Skin of body (tissue), 1 donor: ENCODE measurements at regions not wholly inside any gene's neighbourhood (a gene's known extent, or its start where the extent isn't known, plus 50 kb on each side); places are given as distances from the start of the nearest gene placed in this dataset.
"Not testable (repeated sequence)": the region's sequence is repeated elsewhere in the genome, so short reads cannot be mapped to it uniquely, and the experiment has no call there.

ENCODE experiments used
- DNase-seq: peaks from one replicate; lab custom pipeline; 2025; lab: John Stamatoyannopoulos, UW

GRCh38 chr5:30197662-30198061 lies 995.8 kb upstream of the CDH6 start:
- DNase-seq: no peak

DNA sequence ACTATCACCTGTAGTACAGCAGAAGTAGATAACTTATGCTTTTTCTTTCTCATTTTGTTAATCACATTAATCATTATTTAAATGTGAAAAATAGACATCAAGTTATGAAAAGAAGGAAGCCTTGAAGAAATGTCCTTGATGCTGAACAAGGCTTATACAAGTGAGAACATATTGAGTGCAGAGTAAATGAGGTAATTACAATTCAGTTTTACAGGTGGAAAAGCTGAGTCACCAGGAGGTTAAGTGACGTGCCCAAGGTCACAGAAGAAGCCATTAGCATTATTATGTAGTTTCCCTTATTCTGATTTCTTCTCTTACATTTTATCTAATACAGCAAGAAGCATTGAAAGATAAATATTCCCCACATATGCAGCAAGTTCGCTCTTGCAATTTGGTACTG lies 998.5 kb upstream of the CDH6 start:
- DNase-seq: no peak

DNA sequence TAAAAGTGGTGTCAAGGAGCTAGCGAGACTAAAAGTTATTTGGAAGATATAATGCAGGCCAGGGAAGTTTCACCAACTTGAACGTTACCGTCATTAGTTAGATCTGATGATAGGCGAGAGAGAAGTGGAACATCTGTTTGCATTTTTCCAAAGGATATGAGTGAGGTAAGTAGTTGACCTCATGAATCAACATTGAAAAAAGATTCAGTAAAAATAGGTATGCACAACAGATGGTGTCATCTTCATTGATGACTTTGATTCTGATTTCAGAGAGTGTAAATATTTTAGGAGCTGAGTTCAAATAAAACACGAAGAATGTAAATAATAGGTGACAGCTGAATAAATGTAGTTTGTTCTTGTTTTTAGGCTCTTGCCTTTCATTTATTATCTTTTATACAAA lies 998.9 kb upstream of the CDH6 start:
- no peak for DNase-seq

DNA sequence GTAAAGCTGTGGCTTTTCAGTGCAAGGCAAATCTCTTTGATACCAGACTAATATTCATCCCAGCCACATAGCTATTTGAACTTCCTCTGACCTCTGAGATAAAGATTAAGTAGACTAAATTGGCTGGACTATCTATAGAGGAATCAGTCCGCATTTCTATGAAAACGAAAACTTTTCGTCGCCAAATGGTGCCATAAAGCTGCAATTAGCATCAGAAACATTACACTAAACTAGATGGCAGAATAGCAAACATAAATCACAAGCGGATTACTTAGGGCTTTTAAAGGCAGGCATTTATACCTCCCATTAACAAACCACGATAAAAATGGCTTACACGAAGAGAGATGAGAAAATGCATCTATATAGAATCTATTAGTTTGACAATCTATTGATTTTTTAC lies 1009.7 kb upstream of the CDH6 start:
- DNase-seq: no peak

DNA sequence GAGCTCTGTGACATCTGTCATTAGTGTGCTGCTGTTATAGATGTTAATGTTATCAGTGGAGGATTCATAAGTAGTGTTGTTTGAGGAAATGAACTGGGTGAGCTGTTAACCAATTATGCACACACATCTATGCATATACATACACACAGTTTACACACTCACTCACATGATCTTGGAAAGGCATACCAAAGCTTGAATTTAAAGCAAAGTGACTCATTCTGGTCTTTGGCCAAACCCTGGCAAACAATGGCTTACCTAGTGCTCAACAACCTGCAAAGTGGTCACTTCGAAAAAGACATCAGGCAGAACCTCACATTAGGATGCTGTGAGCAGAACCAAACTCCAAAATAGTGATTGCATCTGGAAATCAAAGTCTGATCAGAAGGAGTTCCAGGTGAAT lies 1037.3 kb upstream of the CDH6 start:
- DNase-seq: no peak

DNA sequence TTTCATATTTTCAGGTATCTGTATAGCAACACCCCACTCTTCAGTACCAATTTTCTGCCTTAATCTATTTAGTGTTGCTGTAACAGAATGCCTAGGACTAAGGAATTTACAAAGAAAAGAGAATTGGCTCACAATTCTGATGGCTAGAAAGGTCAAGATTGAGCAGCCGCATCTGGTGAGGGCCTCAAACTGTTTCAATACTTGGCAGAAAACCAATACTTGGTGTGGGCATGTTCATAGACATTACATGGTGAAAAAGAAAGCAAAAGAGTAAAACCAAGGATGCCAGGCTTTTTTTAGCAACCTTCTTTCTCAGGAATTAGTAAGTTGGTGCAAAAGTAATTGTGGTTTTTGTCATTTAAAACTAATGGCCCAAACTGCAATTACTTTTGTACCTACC lies 1041.1 kb upstream of the CDH6 start:
- DNase-seq: no peak

DNA sequence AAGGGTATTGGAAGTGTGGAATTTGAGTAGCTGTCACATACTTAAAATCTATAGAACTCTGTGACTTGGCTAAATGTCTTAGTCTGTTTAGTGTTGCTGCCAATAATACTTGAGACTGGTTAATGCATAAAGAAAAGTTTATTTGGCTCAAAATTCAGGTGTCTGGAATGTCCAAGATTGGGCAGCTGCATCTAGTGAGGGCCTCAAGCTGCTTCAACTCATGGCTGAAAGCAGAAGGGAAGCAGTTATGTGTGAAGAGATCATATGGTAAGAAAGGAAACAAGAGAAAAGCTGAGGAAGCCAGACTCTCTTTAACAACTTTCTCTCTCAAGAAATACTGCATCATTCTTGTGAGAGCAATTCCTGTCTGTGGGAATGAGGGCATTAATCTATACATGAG lies 1043.3 kb upstream of the CDH6 start:
- no peak for DNase-seq

DNA sequence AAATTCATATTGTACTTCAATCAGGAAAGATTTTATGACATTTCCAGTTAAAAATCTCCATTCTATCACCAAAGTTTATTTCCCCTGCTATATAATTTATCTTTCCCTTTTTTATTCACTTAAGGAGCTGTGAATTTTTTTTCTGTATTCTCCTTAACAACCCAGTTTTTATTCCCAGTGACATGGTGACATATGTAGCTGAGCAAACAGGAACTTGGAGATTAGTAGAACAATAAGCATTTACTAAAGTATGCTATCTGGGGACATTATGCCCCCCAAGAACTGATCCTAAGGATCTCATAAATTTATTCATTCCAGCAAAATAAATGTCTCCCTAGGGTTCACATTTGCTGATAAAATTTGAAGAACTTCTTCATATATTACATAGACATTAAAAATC lies 1044.0 kb upstream of the CDH6 start:
- no peak for DNase-seq

DNA sequence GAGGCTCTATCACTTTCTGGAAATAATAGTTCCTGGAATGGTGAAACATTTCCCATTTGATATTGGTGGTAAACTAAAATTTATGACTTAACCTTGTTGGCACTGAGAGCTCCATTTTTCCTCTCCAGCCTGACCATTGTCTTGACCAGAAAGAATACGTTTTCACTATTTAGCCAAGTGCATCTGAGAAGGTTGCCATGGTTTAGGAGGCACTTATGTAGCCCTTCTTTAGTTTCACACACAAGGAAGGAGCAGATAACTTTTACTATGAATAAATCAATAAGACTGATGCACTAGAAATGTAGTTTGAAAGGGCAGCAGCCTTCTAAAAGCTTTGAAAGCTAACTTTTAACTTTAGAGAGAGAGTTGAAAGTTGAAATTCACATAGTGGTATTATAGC lies 1045.5 kb upstream of the CDH6 start:
- no peak for DNase-seq

DNA sequence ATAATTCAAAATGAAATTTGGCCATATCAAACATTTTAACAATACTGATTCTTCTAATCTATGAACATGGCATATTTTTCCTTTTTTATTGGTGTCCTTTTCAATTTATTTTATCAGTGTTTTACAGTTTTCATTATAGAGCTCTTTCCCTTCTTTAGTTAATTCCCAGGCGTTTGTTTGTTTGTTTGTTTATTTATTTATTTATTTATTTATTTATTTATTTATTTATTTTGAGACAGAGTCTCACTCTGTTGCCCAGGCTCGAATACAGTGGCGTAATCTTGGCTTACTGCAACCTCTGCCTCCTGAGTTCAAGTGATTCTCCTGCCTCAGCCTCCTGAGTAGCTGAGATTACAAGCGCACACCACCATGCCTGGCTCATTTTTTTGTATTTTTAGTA lies 1049.4 kb upstream of the CDH6 start:
- DNase-seq: not testable (repeated sequence)

DNA sequence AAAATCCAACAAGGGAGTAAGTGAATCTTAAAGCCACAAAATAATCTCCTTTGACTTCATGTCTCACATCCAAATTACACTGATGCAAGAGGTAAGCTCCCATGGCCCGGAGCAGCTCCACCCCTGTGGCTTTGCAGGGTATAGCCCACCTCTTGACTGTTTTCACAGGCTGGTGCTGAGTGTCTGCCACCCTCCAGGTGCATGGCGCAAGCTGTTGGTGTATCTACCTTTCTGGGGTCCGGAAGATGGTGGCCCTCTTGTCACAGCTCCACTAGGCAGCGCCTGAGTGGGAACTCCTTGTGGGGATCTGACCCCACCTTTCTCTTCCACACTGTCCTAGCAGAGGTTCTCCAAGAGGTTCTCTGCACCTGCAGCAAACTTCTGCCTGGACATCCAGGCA lies 1051.1 kb upstream of the CDH6 start:
- DNase-seq: no peak

DNA sequence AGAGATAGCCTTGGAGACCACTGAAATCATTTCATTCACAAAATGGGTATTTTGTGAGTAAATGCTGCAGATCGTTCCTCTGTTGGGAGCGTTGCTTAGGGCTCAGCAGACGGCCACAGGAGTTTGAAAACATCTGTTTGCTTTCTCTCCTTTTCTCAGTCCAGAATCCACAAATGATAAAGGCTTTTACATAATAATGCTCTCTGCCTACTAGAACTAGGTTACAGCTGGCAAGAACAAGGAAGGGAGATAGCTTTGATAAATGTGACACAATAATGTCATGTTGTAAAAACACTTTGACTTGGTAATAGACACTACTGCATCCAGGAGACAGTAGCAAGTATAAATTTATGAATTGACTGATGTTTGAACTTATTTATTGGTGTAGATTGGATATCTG lies 1072.4 kb upstream of the CDH6 start:
- no peak for DNase-seq

DNA sequence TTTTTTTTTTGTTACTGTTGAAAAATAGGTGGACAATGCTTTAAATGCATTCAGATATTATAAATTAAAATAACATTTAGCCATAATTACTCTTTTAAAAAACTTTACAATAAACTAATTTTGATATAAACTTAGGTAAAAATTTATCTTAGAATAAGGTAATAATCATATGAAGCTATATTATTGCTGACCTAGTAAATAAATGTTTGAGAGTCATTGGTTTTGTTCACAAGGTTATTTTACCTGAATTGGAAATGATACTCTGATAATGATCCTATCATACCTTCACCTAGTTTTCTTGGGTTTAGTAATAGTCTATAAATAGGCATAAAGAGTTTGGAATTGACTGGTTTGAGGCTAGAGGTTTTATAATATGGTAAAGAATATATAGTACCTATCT lies 1076.4 kb upstream of the CDH6 start:
- DNase-seq: no peak

DNA sequence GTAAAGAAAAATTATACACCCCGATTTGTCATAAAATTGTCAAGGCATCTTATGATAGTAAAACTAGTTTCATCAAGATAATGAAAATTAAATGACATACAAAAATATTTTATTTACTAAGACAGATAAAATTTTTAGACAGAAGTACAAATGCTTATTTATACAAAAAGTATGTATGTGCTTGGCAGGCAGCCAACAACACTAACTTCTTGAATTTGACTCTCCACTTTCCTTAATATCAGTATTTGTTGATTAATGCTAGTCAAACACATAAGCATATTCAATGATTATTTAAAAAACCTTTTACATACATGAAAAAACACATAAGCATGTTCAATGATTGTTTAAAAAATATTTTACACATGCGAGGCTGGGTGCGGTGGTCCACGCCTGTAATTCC lies 1079.9 kb upstream of the CDH6 start:
- DNase-seq: no peak

DNA sequence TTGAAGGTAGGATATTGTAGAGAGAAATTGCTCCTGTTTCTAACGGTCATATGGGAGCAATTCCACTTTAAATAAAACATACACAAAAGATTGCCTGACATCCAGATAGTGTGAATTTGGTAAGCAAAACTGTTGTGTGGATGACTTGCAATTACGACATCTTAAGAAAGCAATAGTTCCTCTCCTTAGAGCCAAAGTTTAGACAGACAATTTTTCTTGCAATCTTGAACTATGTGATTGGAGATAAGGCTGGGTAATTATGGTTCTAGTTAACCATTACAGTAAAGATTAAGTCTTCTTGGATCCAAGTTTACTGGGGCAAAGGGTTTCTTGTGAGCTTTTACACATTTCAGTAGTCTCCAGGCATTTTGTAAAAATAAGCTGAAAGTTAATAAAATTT lies 1080.6 kb upstream of the CDH6 start:
- DNase-seq: no peak

DNA sequence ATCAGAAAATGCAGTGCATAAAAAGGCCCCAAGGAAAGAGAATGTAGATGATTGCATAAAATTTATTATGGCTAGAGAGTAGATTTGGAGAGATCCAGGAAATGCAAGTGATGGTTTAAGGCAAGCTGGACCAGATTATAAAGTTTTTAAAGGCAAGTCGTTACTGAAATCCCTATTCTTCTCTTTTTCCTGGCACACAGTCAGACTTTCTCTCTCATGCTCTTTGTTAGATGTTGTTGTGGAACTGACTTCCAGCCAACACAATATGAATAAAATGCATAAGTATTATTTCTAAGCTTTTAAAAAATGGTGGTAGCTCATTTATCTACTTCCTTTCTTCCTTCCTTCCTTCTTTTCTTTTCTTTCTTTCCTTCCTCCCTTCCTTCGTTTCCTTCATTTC lies 1085.4 kb upstream of the CDH6 start:
- DNase-seq: no peak

DNA sequence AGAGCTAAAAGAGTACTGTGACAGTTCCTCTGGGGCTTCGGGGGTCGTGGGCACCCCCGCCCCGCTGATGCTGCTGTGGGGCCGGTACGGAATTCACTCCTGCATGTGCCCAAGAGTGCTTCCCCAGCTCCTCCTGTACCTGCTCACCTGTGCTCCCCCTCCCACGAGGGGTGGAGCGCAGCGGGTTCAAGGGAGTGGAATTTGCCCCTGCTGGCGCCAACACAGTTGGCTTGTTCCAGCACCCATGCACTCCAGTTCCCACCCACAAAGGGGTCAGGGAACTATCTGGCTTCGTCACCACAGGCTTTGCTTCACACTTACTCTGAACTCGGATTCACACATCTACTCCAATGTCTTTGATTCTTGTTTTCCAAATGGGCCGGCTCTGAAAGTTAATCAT lies 1086.9 kb upstream of the CDH6 start:
- DNase-seq: no peak

GRCh38 chr5:30104872-30105596 lies 1088.5 kb upstream of the CDH6 start:
- no peak for DNase-seq

GRCh38 chr5:30103452-30104202 lies 1089.9 kb upstream of the CDH6 start:
- no peak for DNase-seq

GRCh38 chr5:30103052-30103451 lies 1090.4 kb upstream of the CDH6 start:
- DNase-seq: no peak

DNA sequence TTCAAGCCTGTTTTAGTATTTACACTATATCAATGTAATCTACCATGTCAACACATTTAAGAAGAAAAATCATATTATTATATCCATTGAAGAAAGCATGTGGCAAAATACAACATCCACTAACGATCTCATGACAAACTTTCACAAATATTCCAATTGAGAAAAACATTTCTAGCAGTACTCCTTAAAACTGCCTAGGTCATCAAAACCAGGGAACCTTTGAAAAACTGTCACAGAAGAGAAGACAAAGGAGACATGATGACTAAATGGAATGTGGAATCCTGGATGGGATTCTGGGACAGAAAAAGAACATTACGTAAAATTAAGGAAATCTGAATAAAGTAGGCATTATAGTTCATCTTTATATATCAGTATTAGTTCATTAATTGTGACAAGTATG lies 1091.3 kb upstream of the CDH6 start:
- DNase-seq: no peak

- DNase-seq: no peak
These were observed 1092.6 kb upstream of the CDH6 start for GRCh38 chr5:30100929-30101328.

DNA sequence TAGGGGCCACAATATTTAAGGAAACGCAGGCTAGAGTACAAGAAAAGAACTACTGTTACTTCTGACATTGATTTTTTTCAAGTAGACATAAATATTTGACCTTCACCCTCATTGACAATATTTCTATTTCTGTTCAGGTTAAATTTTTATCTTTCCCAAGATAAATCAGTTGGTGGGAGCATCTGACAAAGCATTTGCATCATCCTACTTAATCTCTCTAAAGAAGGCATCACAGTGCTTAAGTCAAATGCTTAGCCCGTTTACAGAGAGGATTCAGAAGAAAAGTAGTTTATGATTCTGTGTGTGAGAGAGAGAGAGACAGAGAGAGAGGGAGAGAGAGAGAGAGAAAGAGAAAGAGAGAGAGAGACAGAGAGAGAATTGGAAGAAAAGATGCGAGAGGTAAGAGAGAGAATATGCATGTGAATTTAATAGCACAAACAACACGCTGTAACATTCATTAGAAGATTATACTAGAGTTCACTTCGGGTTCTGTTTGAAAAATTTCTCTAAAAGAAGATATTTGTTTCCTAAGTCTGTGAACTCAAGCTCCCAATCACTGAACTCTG lies 1093.3 kb upstream of the CDH6 start:
- no peak for DNase-seq
